Neural crest cell (in vitro differentiated cells): ENCODE measurements at regions not wholly inside any gene's neighbourhood (a gene's known extent, or its start where the extent isn't known, plus 50 kb on each side); places are given as distances from the start of the nearest gene placed in this dataset.
A peak's percentile ranks its signal among the peaks of the same experiment; 100 is the strongest.
"Not testable (repeated sequence)": the region's sequence is repeated elsewhere in the genome, so short reads cannot be mapped to it uniquely, and the experiment has no call there.

Experiments used
- DNase-seq: peaks from one replicate; pipeline ENCODE4 v3.0.0; 2021; ENCODE audit warnings: low read depth, mixed read lengths, low spot score
- H3K27ac Mint-ChIP-seq: one replicate; pipeline ENCODE4 v1.8.0; 2021; ENCODE audit warnings: mild to moderate bottlenecking, mixed read lengths; ENCODE audit not compliant: unreplicated experiment
- H3K27me3 Mint-ChIP-seq: 2 replicates; pipeline ENCODE4 v1.8.0; 2021; ENCODE audit warnings: low read depth, mild to moderate bottlenecking, mixed read lengths
- H3K36me3 Mint-ChIP-seq: 2 replicates; pipeline ENCODE4 v1.8.0; 2021; ENCODE audit warnings: low read depth, mild to moderate bottlenecking, mixed read lengths
- H3K4me1 Mint-ChIP-seq: 2 replicates; pipeline ENCODE4 v1.8.0; 2021; ENCODE audit warnings: mixed read lengths
- H3K4me3 Mint-ChIP-seq: one replicate; pipeline ENCODE4 v1.8.0; 2021; ENCODE audit warnings: mild to moderate bottlenecking, mixed read lengths
- H3K9me3 Mint-ChIP-seq: 2 replicates; pipeline ENCODE4 v1.8.0; 2021; ENCODE audit warnings: mixed read lengths
- TF ChIP-seq, protein P1 (sequence below): fragments of 200-600 bp; sonication (generic); conservative IDR thresholded peaks from 2 replicates; pipeline ENCODE4 v1.5.0; 2021; ENCODE audit warnings: antibody characterized with exemption, mild to moderate bottlenecking

DNA sequence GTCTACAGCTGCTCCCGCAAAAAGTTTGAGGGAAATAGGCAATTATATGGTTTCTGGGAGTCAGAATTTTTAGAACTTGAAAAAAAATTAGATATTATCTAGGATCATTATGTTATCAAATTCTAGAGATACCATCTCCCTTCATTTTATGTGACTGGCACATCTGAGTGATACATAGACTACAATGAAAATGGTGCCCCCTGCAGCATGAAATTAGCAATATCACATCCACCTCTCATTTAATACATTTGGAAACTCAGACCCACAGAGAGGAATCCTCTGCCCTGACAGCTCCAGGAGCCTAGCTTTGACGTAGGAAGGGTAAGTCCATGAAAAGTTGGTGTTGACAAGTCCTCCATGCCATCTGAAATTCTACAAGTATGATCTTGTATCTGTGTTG lies 381.6 kb downstream of the SUCLG1 start:
- Mint-ChIP-seq H3K27ac (no peak overlapping the region), H3K27me3 (no peaks in the 10 kb centered on the region), H3K4me1 (no peaks in the 10 kb centered on the region), H3K36me3 (no peaks in the 10 kb centered on the region), H3K9me3 (no peaks in the 10 kb centered on the region), H3K4me3 (no peak overlapping the region)
- TF ChIP-seq, protein P1, sequence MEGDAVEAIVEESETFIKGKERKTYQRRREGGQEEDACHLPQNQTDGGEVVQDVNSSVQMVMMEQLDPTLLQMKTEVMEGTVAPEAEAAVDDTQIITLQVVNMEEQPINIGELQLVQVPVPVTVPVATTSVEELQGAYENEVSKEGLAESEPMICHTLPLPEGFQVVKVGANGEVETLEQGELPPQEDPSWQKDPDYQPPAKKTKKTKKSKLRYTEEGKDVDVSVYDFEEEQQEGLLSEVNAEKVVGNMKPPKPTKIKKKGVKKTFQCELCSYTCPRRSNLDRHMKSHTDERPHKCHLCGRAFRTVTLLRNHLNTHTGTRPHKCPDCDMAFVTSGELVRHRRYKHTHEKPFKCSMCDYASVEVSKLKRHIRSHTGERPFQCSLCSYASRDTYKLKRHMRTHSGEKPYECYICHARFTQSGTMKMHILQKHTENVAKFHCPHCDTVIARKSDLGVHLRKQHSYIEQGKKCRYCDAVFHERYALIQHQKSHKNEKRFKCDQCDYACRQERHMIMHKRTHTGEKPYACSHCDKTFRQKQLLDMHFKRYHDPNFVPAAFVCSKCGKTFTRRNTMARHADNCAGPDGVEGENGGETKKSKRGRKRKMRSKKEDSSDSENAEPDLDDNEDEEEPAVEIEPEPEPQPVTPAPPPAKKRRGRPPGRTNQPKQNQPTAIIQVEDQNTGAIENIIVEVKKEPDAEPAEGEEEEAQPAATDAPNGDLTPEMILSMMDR = peak; percentile 67
- DNase-seq = peak; percentile 29

DNA sequence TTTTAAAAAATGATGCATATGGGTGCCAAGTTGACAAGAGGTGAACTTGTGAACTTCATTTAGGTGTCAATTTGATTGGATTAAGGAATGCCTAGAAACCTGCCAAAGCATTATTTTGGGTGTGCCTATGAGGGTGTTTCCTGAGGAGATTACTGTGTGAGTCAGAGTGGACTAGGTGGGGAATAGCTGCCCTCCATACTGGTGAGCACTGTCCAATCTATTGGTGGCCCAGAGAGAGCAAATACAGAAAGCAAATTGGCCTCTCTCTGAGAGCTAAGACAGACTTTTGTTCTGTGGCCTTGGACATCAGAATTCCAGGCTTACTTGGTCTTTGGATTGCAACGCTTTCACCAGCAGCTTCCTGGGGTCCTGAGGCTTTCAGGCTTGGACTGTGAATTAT lies 388.0 kb downstream of the SUCLG1 start:
- Mint-ChIP-seq H3K27me3 (no peaks in the 10 kb centered on the region), H3K9me3 (no peaks in the 10 kb centered on the region), H3K4me1 (no peaks in the 10 kb centered on the region), H3K36me3 (no peaks in the 10 kb centered on the region), H3K4me3 (no peak overlapping the region), H3K27ac (no peak overlapping the region)
- TF ChIP-seq, protein P1 = no peak
- DNase-seq = no peak

DNA sequence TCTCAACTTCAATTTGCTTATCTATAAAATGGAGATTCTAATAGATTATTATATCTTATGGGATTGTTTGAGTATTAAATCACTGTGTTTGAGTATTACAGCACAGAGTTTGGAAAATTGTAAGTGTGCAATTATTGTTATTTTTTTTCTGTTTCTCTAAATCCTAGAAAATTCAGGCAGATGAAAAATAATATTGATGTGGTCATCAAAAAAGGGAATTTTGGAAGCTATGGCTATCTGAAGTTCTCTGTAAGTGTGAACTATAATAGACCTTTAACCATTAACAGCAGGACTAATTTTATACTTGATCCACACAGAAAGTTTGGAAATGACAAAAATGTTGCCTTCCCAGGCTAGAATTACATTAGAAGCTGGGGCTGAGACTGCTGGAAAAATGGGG lies 393.2 kb downstream of the SUCLG1 start:
- Mint-ChIP-seq H3K36me3 (no peaks in the 10 kb centered on the region), H3K4me1 (no peaks in the 10 kb centered on the region), H3K9me3 (no peaks in the 10 kb centered on the region), H3K4me3 (no peak overlapping the region), H3K27ac (no peak overlapping the region), H3K27me3 (no peaks in the 10 kb centered on the region)
- no peak for DNase-seq
- TF ChIP-seq, protein P1 = no peak

DNA sequence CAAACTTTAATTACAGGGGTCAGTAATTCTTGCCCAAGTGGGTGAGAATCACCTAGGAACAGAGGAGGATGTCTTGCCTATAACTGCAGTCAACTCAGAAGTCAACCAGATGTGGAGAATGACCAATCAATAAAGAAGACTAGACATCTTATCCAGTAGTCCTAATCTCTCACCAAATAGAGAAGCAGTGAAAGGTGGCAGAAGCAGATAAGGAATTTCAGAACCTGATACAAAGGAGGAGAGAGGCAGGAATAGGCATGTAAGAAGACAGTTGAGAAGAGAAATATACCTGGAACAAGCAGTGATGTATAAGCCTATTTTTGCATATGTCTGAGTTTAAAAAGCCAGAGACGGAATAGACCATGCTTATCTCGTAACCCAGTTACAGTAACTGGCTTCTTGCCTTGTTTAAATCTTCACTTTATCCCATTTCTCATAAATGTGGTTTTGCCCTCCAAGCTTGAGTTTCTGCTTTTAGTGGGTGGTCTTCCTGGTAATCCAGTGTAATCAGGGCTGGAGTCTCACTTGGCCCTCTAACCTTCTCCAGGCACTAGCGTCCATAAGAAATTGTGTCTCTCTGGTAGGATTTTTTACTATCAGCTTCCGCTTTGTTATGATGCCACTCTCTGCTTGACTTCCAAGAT lies 401.0 kb downstream of the SUCLG1 start:
- no peaks in the 10 kb centered on the region for H3K9me3 Mint-ChIP-seq
- no peaks in the 10 kb centered on the region for H3K4me1 Mint-ChIP-seq
- DNase-seq = no peak
- no peaks in the 10 kb centered on the region for H3K36me3 Mint-ChIP-seq
- no peak overlapping the region for H3K27ac Mint-ChIP-seq
- no peaks in the 10 kb centered on the region for H3K27me3 Mint-ChIP-seq
- TF ChIP-seq, protein P1 = no peak
- H3K4me3 Mint-ChIP-seq = no peak overlapping the region

DNA sequence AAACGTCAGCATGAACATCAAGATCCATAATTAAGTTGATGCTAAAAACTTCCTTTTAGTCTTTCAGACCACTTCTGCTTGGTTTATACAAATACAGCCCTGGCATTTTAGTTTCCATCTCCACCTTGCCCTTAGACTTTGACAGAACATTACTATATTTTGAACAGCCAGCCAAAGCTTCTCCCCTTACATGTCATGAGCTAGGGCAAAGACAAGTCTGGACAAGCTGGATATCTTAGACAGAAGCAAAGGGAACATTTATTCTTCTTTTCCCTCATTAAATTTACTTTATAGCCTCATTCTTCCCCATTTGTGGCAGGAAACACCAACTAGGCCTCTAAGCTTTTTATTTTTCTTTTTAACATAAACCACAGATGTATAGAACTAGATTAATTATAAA lies 403.3 kb downstream of the SUCLG1 start:
- no peaks in the 10 kb centered on the region for H3K36me3 Mint-ChIP-seq
- TF ChIP-seq, protein P1 = no peak
- H3K4me3 Mint-ChIP-seq = no peak overlapping the region
- DNase-seq = no peak
- H3K4me1 Mint-ChIP-seq = no peaks in the 10 kb centered on the region
- H3K9me3 Mint-ChIP-seq = no peaks in the 10 kb centered on the region
- H3K27me3 Mint-ChIP-seq = no peaks in the 10 kb centered on the region
- no peak overlapping the region for H3K27ac Mint-ChIP-seq

DNA sequence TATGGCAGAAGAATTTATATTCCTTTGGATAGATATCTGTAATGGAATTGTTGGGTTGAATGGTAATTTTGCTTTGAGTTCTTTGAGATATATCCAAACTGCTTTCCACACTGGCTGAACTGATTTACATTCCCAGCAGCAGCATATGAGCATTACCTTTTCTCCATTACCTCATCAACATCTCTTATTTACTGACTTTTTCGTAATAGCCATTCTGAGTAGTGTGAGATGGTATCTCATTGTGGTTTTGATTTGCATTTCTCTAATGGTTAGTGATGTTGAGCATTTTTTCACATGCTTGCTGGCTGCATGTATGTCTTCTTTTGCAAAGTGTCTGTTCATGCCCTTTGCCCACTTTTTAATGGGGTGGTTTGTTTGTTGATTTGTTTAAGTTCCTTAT lies 404.5 kb downstream of the SUCLG1 start:
- H3K4me3 Mint-ChIP-seq, H3K36me3 Mint-ChIP-seq, H3K9me3 Mint-ChIP-seq: not testable (repeated sequence)

More for the DNA sequence above, 404.5 kb downstream of the SUCLG1 start:
- H3K4me1 Mint-ChIP-seq, H3K27ac Mint-ChIP-seq, DNase-seq, H3K27me3 Mint-ChIP-seq: not testable (repeated sequence)
